ENCODE measurements at regions not wholly inside any gene's neighbourhood (a gene's known extent, or its start where the extent isn't known, plus 50 kb on each side); places are given as distances from the start of the nearest gene placed in this dataset.
A peak's percentile ranks its signal among the peaks of the same experiment; 100 is the strongest.

GRCh38 chr9:75451505-75451904, 363.2 kb downstream of the OSTF1 start:
- Mint-ChIP-seq H3K9me3 (ENCODE audit: unreplicated experiment) (peaks cover 19% of the 10 kb centered on the region), H3K36me3 (ENCODE audit: insufficient read depth, unreplicated experiment) (no peaks in the 10 kb centered on the region), H3K4me1 (ENCODE audit: insufficient read depth, unreplicated experiment) (no peaks in the 10 kb centered on the region), H3K4me3 (ENCODE audit: unreplicated experiment) (no peak overlapping the region), H3K27me3 (ENCODE audit: insufficient read depth, unreplicated experiment) (no peaks in the 10 kb centered on the region), H3K27ac (ENCODE audit: low read depth, unreplicated experiment) (no peak overlapping the region)
- CTCF ChIA-PET, result interaction anchor here (1.5 kb wide), 1 partner anchor 250 kb away, joined by 6 read pairs; no protein-coding TSS in a partner anchor
- DNase-seq (ENCODE audit: unreplicated experiment), result peak; percentile 62
- POLR2A ChIA-PET, result no interaction called here
- no TSS peak for BruUV-seq (replicated peaks)
- TF ChIP-seq, protein P1, sequence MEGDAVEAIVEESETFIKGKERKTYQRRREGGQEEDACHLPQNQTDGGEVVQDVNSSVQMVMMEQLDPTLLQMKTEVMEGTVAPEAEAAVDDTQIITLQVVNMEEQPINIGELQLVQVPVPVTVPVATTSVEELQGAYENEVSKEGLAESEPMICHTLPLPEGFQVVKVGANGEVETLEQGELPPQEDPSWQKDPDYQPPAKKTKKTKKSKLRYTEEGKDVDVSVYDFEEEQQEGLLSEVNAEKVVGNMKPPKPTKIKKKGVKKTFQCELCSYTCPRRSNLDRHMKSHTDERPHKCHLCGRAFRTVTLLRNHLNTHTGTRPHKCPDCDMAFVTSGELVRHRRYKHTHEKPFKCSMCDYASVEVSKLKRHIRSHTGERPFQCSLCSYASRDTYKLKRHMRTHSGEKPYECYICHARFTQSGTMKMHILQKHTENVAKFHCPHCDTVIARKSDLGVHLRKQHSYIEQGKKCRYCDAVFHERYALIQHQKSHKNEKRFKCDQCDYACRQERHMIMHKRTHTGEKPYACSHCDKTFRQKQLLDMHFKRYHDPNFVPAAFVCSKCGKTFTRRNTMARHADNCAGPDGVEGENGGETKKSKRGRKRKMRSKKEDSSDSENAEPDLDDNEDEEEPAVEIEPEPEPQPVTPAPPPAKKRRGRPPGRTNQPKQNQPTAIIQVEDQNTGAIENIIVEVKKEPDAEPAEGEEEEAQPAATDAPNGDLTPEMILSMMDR (IDR thresholded peaks at IDR 0.05; ENCODE audit: unreplicated experiment), result no peak
- intact Hi-C loops (cut with micrococcal nuclease), result no loop called here

GRCh38 chr9:75452512-75452911, 364.2 kb downstream of the OSTF1 start:
- CTCF ChIA-PET, result interaction anchor here (0.6 to 1.5 kb wide), 2 partner anchors 251 to 870 kb away, joined by 3 to 6 read pairs; no protein-coding TSS in a partner anchor
- intact Hi-C loops (cut with micrococcal nuclease), result no loop called here
- POLR2A ChIA-PET, result no interaction called here
- no peak overlapping the region for H3K4me3 Mint-ChIP-seq (ENCODE audit: unreplicated experiment)
- H3K27me3 Mint-ChIP-seq (ENCODE audit: insufficient read depth, unreplicated experiment), result no peaks in the 10 kb centered on the region
- H3K36me3 Mint-ChIP-seq (ENCODE audit: insufficient read depth, unreplicated experiment), result no peaks in the 10 kb centered on the region
- H3K4me1 Mint-ChIP-seq (ENCODE audit: insufficient read depth, unreplicated experiment), result no peaks in the 10 kb centered on the region
- BruUV-seq (replicated peaks), result no TSS peak
- TF ChIP-seq, protein P1 (IDR thresholded peaks at IDR 0.05; ENCODE audit: unreplicated experiment), result no peak
- H3K27ac Mint-ChIP-seq (ENCODE audit: low read depth, unreplicated experiment), result no peak overlapping the region
- H3K9me3 Mint-ChIP-seq (ENCODE audit: unreplicated experiment), result peaks cover 19% of the 10 kb centered on the region
- no peak for DNase-seq (ENCODE audit: unreplicated experiment)

DNA sequence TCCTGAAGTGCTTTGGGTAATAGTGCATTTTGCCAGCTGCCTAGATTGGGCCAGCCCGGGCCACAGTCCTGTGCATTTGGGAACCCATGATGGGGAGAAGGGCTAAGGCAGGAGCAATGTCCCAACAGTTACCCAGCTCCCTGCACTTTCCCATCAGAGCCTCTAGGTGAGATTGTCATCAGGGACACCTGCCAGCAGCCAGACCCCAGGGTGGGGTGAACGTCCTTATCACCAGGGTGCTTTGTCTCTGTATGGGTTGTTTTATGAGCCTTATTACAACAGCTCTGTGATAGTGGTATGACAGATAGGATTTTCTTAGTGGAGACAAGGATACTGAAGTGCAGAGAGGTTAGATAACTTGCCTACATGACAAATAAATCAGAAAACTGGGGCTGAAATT, 365.7 kb downstream of the OSTF1 start:
- POLR2A ChIA-PET, result no interaction called here

GRCh38 chr9:75454891-75455290, 366.6 kb downstream of the OSTF1 start:
- no peak overlapping the region for H3K4me3 Mint-ChIP-seq (ENCODE audit: unreplicated experiment)
- no peak for DNase-seq (ENCODE audit: unreplicated experiment)
- intact Hi-C loops (cut with micrococcal nuclease), result no loop called here
- TF ChIP-seq, protein P1 (IDR thresholded peaks at IDR 0.05; ENCODE audit: unreplicated experiment), result no peak
- H3K27ac Mint-ChIP-seq (ENCODE audit: low read depth, unreplicated experiment), result no peak overlapping the region
- ChIA-PET POLR2A (interaction anchor here (1.2 kb wide), 1 partner anchor 24 kb away, joined by 4 read pairs; no protein-coding TSS in a partner anchor), CTCF (no interaction called here)
- BruUV-seq (replicated peaks), result no TSS peak
- no peaks in the 10 kb centered on the region for H3K36me3 Mint-ChIP-seq (ENCODE audit: insufficient read depth, unreplicated experiment)
- peaks cover 19% of the 10 kb centered on the region for H3K9me3 Mint-ChIP-seq (ENCODE audit: unreplicated experiment)
- H3K4me1 Mint-ChIP-seq (ENCODE audit: insufficient read depth, unreplicated experiment), result no peaks in the 10 kb centered on the region
- H3K27me3 Mint-ChIP-seq (ENCODE audit: insufficient read depth, unreplicated experiment), result no peaks in the 10 kb centered on the region

More for the DNA sequence above, 365.7 kb downstream of the OSTF1 start:
- BruUV-seq (replicated peaks), result no TSS peak
- no peak for DNase-seq (ENCODE audit: unreplicated experiment)
- Mint-ChIP-seq H3K4me3 (ENCODE audit: unreplicated experiment) (no peak overlapping the region), H3K27ac (ENCODE audit: low read depth, unreplicated experiment) (no peak overlapping the region), H3K4me1 (ENCODE audit: insufficient read depth, unreplicated experiment) (no peaks in the 10 kb centered on the region), H3K27me3 (ENCODE audit: insufficient read depth, unreplicated experiment) (no peaks in the 10 kb centered on the region), H3K9me3 (ENCODE audit: unreplicated experiment) (peaks cover 19% of the 10 kb centered on the region), H3K36me3 (ENCODE audit: insufficient read depth, unreplicated experiment) (no peaks in the 10 kb centered on the region)
- intact Hi-C loops (cut with micrococcal nuclease), result no loop called here
- CTCF ChIA-PET, result interaction anchor here (0.8 kb wide), 1 partner anchor 411 kb away, joined by 3 read pairs; no protein-coding TSS in a partner anchor
- TF ChIP-seq, protein P1 (IDR thresholded peaks at IDR 0.05; ENCODE audit: unreplicated experiment), result no peak

Measured in MCF 10A (cell line).